GM18861 (cell line): ENCODE measurements at regions not wholly inside any gene's neighbourhood (a gene's known extent, or its start where the extent isn't known, plus 50 kb on each side); places are given as distances from the start of the nearest gene placed in this dataset.

Source experiments
- ATAC-seq: cut with Tn5 transposase; IDR thresholded peaks from one replicate; pipeline ENCODE4 v1.9.1; 2021; ENCODE audit not compliant: unreplicated experiment

- ATAC-seq, result no peak
Observed at GRCh38 chr7:25893436-25893835, 258.6 kb upstream of the NFE2L3 start.

- peak; percentile 69 for ATAC-seq
Observed at GRCh38 chr7:25894002-25894901, 257.7 kb upstream of the NFE2L3 start.

- peak; percentile 40 for ATAC-seq
Observed at GRCh38 chr7:25894902-25895791, 256.9 kb upstream of the NFE2L3 start.

GRCh38 chr7:25895792-25896171, 256.2 kb upstream of the NFE2L3 start:
- no peak for ATAC-seq

- ATAC-seq, result no peak
Observed at GRCh38 chr7:25897261-25897782, 254.7 kb upstream of the NFE2L3 start.

- no peak for ATAC-seq
Observed at GRCh38 chr7:25900245-25900644, 251.8 kb upstream of the NFE2L3 start.

GRCh38 chr7:25900877-25901276, 251.1 kb upstream of the NFE2L3 start:
- ATAC-seq, result no peak

- ATAC-seq, result no peak
Observed at GRCh38 chr7:25901658-25902057, 250.3 kb upstream of the NFE2L3 start.

- no peak for ATAC-seq
Observed at GRCh38 chr7:25906003-25906402, 246.0 kb upstream of the NFE2L3 start.

GRCh38 chr7:25906760-25907159, 245.2 kb upstream of the NFE2L3 start:
- no peak for ATAC-seq

- no peak for ATAC-seq
Observed at GRCh38 chr7:25907214-25907613, 244.8 kb upstream of the NFE2L3 start.

GRCh38 chr7:25907731-25908130, 244.3 kb upstream of the NFE2L3 start:
- ATAC-seq, result no peak

GRCh38 chr7:25908154-25908949, 243.6 kb upstream of the NFE2L3 start:
- ATAC-seq, result no peak

GRCh38 chr7:25911738-25912607, 240.0 kb upstream of the NFE2L3 start:
- no peak for ATAC-seq

GRCh38 chr7:25913598-25914224, 238.3 kb upstream of the NFE2L3 start:
- ATAC-seq, result no peak

GRCh38 chr7:25918731-25919130, 233.3 kb upstream of the NFE2L3 start:
- no peak for ATAC-seq

GRCh38 chr7:25922296-25922695, 229.7 kb upstream of the NFE2L3 start:
- no peak for ATAC-seq

GRCh38 chr7:25923741-25924460, 228.1 kb upstream of the NFE2L3 start:
- ATAC-seq, result no peak

GRCh38 chr7:25926009-25926408, 226.0 kb upstream of the NFE2L3 start:
- no peak for ATAC-seq
